ENCODE measurements at regions not wholly inside any gene's neighbourhood (a gene's known extent, or its start where the extent isn't known, plus 50 kb on each side); places are given as distances from the start of the nearest gene placed in this dataset.

DNA sequence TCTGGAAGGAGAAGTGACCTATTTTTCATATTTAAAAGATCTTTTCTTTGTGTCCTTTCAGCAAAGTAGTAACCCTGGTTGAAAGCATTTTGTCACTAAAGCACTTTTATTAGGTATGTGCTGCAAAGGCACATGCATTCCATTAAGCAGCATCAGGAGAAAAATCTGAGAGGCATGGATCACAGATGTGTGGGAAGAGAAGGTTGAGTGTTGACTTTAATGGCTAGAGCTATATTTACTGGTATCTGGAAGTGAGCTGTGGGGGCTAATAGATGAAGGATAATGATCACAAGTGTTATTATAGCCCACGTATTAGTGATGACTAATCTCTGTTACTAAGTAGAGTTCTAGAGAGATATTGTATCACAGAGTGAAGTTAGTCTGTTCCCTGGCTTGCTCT lies 1520.7 kb downstream of the ARAP2 start:
- no peak for DNase-seq

GRCh38 chr4:34724491-34724890 lies 1519.8 kb downstream of the ARAP2 start:
- no peak for DNase-seq

GRCh38 chr4:34731070-34731469 lies 1513.2 kb downstream of the ARAP2 start:
- DNase-seq = no peak

GRCh38 chr4:34732176-34732950 lies 1512.0 kb downstream of the ARAP2 start:
- DNase-seq = no peak

DNA sequence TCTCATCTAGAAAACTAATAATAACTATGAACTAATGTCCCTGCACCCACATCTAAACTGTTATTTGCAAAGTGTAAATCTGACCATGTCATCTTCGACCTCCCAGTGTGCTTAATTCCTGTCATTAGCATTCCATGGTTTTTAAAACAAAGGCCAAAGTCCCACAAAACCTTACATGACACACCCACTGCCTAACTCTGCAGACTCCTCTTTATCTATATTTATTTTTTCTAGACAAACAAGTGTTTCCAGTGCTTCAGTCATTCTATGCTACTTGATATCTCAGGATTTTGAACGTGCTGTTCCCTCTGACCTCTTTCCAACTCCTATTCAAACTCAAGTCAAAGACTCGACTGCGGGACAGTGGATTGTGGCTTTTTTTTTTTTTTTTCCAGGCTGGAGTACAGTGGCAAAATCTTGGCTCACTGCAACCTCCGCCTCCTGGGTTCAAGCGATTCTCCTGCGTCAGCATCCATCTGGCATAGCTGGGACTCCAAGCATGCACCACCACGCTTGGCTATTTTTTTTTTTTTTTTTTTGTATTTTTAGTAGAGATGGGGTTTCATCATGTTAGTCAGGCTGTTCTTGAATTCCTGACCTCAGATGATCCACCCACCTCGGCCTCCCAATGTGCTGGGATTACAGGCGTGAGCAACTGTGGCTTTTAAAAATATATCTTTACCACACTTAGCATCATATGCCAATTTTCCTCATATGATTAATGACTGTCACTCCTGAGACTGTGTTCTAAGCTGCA lies 1511.0 kb downstream of the ARAP2 start:
- DNase-seq = no peak

DNA sequence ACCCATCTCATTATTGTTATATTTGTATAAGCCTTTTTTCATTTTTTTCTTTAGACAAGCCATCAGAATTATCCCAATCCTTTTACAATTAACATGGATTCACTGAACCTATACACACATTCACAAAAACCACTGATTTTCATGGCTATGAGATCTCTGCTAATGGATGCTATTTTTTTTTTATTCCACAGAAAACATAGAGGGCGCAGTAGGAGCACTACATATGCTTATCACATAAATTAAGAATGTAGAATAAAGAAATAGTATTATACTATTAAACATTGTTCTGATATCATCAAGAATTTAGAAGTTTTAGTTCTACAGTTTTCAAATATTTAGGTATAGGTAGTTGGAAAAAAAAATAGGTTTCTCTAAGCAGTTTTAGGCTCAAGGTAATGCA lies 1477.4 kb downstream of the ARAP2 start:
- DNase-seq = no peak

DNA sequence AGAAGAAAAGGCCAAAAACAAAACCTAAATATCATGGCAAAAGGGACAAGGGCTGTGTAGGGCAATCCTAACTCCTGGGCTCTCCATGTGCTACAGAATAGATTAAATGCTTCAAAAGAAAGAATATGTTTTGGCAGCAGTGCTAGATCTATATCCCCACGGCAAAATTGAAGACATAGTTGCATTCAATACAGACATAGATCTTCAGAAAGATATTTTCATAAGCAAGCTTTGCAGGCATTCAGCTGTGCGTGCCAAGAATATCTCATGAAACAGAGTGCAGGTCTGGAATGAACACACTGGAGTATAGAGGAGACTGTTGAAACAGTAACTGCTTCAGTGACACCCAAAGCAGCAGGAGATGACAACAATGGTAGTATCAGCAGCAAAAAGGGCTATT lies 1476.9 kb downstream of the ARAP2 start:
- no peak for DNase-seq

- no peak for DNase-seq
Measured at GRCh38 chr4:34771632-34772031, 1472.7 kb downstream of the ARAP2 start.

DNA sequence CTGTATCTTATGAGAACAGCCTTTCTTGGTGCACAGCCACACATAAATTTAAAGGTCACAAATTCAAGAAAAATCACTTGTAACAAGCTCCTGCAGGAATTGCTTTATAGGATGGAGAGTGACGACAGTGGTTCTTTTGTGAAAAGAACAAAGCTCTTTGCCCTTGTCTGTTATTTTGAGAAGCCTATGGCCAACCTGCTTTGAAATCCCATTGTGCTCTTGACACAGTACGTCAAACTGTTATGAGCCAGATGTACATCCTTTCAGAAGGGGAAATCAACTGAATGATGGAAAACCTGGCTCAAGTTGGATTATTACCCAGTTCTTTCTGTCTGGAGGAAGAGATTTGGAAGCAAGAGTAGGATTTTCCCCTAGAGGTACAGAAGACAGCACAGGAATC lies 1454.2 kb downstream of the ARAP2 start:
- no peak for DNase-seq

DNA sequence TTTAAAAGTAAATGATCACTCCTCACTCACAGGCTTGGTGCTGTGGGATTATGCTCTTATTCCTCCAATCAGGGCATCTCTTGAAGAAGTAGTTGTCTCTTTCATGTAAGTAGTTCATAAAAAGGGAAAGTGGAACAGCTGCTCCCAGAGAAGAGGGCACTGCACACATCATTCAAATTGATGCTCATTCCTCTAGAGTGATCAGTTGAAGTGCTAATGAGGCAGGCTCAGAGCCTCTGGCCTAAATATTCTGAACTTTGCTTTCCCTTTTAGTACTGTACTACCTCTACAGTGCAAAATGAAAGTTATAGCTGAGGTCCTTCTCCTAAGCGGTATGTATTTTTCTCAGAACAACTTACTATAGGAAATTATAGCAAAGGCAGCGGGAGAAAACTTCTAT lies 1453.1 kb downstream of the ARAP2 start:
- DNase-seq = no peak

- DNase-seq = no peak
Measured at GRCh38 chr4:34800953-34801352, 1443.4 kb downstream of the ARAP2 start.

GRCh38 chr4:34814266-34814665 lies 1430.0 kb downstream of the ARAP2 start:
- no peak for DNase-seq

DNA sequence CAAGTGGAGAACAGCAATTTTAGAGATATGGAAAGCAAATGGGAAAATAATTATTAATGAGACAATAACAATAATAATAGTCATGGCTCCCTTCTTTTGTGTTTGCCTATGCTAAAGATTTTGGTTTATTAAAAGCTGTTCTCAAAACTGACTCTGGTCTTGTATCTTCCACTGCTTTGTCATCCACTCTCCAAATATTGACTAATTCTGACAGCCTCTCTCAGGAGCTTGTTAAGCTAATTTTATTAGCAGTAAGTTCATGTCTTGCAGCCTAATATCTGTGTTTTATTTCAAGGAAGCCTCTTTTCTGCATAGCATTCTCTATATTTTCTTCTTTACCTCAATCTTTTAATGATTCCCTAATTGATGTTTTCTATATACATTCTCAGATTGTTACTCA lies 1419.8 kb downstream of the ARAP2 start:
- DNase-seq = no peak

DNA sequence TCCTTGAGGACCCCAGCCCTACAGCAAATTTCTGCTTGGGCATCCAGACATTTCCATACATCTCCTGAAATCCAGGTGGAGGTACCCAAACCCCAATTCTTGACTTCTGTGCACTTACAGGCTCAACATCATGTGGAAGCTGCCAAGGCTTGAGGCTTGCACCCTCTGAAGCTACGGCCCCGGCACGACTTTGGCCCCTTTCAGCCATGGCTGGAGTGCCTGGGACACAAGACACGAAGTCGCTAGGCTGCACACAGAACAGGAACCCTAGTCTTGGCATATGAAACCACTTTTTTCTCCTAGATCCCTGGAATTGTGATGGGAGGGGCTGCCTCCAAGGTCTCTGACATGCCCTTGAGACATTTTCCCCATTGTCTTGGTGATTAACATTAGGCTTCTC lies 1417.7 kb downstream of the ARAP2 start:
- no peak for DNase-seq

- DNase-seq = no peak
Measured at GRCh38 chr4:34845926-34846325, 1398.4 kb downstream of the ARAP2 start.

GRCh38 chr4:34850421-34850820 lies 1393.9 kb downstream of the ARAP2 start:
- no peak for DNase-seq

GRCh38 chr4:34850968-34851367 lies 1393.3 kb downstream of the ARAP2 start:
- DNase-seq = no peak

DNA sequence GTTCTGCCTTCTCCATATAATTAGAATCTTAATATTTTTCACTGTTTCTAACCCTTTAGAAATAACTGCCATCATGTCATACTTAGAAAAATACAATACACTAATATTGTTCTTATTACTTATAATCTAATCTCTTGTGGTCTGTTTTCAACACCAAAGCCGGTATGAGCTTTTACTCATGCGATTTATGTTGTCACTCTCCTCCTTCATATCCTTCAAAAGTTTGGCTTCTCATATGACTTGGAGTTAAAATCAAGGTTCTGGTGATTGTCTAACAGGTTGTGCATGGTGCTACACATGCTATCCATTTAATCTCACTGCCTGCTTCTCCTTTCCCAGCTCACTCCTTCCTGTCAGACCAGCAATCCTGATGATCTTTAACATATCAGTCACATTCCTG lies 1392.9 kb downstream of the ARAP2 start:
- no peak for DNase-seq

DNA sequence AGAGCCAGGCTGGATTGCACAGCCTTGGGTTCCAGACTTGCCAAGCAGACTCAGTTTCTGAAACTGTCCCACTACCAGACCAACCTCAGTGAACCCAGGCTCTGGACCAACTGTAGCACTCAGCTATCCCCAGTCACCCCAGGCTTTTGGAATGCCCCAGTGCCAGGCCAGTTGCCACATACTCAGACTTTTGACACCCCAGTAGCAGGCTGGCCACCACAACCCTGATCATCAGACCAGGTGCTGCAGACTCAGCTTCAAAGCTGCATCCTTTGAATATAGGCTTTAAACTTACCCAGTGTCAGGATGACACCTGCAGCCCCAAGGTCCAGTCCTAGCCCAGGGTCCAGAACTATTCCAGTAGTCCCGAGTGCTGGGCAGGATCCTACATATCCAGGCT lies 1389.9 kb downstream of the ARAP2 start:
- DNase-seq = no peak

DNA sequence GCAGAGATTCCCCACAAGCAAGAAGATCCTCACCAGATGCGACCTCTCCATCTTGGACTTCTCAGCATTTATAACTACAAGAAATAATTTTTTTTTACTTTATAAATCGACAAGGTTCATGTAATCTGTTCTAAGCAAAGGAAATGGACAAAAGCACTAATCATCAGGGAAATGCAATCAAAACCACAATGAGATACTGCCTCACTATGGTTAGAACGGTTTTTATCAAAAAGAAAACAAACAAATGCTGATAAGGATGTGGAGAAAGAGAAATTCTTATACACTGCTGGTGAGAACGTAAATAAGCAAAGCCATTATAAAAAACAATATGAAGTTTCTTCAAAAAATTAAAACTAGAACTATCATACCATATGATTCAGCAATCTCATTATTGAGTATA lies 1382.6 kb downstream of the ARAP2 start:
- no peak for DNase-seq

DNA sequence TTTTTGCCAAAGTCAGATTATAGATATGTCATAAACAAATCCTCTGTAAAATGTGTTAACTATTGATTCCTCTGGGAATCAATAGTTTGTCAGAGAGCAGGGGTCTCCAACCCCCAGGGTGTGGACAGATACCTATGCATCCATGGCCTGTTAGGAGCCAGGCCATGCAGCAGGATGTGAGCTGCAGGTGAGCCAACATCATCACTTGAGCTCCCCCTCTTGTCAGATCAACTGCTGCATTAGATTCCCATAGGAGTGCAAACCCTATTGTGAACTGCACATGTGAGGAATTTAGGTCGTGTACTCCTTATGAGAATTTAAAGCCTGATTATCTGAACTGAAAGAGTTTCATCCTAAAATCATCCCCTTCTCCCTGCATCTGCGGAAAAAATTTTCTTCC lies 1365.4 kb downstream of the ARAP2 start:
- DNase-seq = no peak

DNA sequence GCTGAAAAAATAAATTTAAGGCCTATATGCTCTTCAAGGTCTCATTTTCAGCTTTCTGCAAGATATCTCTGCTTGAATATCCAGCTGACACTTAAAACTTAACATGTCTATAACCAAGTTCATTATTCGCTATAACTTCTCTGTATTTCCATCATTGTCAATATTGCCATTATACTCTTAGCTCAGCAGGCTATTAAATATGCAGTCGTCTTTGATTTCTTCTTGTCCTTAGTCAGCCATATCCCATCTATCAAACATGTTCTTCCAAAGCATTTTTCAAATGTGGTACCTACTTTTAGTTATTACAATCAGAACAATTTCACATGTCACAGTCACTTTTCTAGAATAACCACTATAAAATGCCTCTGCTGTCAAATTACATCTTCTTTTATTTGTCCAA lies 1364.1 kb downstream of the ARAP2 start:
- DNase-seq = no peak

DNA sequence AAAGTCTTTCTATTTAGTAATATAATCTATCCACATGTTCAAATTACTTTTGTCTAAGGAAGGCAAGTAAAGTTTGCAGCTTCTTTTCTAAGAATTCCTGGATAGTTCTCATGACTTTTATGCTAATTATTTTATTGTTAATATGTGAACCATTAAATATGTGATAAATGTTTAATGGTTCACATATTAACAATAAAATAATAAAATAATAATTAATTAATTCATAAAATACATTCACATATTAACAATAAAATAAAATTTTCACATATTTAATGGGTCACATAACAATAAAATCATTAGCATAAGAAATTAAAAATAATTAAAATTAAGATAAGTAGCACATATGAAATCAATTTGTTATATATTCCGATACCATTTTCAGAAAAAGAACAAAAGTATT lies 1352.4 kb downstream of the ARAP2 start:
- DNase-seq = no peak

DNA sequence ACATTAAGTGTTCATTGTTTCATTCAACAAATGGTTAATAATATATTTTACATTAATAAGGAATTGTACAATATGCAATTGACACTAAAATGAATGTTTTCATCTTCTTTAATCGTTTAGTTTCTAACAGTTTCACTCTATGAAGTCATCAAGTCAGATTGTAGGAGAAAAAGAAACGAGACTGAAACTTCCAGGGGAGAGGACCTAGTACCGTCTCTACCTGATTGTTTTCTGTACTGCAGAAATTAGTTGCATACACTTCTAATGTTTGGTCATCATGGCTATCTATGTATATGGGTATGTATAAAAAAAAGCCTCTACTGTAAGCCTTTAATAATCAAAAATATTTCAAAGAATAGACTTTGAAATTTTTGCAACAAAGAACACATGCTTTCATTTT lies 1350.9 kb downstream of the ARAP2 start:
- no peak for DNase-seq

DNA sequence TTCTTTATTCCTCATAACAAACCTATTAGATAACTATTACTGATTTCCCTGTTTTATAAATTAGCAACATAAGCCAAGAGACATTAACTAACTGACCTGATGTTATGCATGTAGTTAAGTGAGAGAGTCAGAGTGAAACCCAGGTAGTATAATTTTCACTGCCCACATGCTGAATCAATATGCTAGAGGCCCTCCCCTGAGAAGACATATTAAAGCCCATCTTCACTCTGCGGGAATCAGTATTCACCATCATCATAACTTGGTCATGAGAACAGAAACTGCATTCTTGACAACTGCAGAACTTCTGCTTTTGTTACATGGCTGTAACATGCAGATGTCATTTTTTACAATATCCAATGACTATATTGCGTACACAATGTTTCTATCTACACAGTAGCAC lies 1324.3 kb downstream of the ARAP2 start:
- DNase-seq = no peak

All from CD4-positive, alpha-beta T cell treated with Interleukin-21 for 1 hour (primary cell).